GM19043 (cell line): ENCODE measurements at regions not wholly inside any gene's neighbourhood (a gene's known extent, or its start where the extent isn't known, plus 50 kb on each side); places are given as distances from the start of the nearest gene placed in this dataset.

ENCODE experiments used
- ATAC-seq: cut with Tn5 transposase; IDR thresholded peaks from one replicate; pipeline ENCODE4 v1.9.1; 2021; ENCODE audit warnings: low read depth; ENCODE audit not compliant: unreplicated experiment

DNA sequence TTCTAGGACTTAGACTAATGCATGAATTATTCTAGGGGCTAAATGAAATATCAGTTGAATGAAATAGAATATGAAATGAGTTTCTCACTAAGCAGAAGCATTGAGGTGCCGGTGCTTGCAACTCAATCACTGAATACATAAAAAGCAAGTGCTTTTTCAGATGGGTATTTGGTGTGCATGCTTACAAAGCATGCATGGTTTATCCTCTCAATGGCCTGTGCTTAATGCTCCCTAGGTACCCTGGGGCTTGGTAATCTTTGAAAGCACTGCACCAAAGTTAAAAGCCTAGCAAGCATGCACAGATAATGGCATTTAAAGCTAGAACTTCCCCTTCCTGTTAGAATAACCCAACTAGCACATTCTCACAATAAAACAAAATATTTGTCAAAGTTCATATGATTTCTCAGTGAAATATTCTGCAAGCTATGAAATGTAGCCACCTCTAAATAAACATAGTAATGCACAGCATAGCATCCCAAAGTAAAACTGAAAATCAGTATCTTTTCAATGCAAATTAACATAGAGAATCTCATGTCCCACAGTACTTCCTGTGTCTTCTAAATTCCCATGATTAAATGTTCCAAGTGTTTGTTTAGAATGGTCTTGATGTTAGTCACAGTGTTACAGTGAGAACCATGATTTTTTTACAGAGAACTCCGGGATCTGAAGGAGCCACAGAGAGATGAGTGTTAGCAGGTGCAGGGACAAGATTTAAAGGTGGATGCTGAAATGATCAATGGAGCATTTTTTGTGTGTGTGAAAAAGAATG is 143.4 kb upstream of the CDH6 start:
- ATAC-seq, result no peak

DNA sequence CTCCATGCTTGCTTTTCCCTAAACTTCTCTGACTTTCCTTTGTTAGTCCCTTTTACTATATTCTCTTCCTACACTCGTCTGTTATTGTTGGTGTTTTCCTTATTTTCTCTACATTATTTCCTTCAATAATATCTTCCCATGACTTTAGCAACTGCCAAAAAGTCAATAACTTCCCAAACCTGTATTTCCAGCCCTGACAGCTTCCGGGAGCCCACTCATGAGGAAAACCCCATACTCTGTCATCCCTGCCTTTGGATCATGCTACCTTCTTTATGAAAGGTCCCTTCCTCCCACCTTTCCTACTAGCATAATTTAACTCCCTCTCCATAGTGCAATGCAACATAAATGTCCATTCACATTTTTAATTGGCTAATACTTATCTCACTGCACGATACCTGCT is 144.0 kb upstream of the CDH6 start:
- no peak for ATAC-seq

DNA sequence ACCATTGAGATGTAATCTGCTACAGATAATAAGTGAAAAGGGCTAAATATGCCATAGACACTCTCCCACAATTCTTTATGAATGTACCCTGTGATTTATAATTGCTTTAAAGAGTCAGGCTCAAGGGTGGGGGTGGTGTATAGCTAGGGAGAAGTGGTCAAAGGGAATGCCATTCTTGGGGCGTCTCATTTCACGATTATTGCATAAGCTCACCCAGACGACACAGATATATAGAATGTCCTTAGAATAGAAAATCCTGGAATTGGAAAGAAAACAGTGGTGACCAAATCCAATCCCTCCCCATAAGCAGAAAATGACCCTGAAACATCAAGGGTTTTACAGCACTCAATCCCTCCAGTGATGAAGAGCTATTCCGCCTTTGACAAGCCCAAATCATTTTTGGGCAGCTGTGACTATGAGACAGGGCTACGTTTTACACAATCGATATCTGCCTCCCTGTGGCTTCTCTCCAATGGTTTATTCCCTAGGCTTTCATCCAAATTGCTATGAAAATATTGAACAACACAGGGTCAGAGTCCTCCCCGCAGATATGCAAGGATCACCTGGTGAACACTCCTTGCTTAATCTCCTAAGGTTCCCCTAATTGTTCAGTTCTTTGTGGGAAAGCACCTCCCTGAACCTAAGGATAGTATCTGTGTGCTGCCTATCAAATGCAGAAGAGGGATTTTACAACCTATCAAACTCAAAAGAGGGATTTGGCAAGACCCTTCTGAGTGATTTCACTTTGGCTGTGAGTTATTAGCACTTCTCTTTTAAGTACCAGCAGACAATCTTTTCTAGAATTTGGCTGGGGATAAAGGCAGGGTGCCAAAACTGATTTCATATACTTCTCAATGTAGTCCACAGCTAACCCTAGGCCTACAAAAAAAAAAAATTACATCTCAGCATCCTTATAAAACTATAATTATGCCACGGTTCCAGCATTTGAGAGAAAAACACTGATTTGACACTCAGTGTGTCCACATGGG is 144.9 kb upstream of the CDH6 start:
- no peak for ATAC-seq

DNA sequence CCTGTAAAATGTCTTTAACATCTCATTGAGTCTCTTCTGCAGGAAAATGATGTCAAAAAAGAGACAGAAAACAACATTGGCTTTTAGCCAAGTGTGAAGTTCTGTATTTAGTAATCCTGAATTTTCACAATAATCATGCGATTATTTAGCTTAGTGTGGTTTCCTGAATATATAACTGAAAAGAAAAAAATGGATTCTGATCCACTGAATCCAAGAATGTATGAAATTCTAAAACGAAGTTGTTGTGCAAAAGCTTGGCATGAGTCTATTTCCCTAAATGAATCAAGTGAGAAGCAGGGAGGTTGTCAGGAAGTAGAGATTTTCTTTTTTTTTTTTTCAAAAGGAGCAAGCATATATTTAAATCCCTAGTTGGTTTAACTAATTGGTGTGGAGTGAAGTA is 145.9 kb upstream of the CDH6 start:
- no peak for ATAC-seq

DNA sequence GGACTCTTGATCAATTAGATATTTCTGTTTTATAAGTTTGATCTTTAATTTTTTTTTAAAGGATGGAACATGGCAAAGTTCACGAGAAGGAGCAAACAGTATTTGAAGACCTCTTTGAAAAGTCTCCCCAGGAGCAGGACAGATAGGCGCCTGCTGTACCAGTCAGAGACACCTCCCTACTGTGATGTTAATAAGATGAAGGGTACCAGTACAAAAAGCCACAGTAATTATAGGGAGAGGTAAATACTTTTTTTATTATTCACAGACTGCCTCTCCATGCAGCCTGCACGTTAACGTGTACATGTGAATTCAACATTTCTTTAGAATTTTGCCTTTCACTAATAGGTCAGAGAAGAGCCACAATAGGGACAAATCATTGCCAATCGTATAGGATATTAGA is 146.5 kb upstream of the CDH6 start:
- no peak for ATAC-seq

DNA sequence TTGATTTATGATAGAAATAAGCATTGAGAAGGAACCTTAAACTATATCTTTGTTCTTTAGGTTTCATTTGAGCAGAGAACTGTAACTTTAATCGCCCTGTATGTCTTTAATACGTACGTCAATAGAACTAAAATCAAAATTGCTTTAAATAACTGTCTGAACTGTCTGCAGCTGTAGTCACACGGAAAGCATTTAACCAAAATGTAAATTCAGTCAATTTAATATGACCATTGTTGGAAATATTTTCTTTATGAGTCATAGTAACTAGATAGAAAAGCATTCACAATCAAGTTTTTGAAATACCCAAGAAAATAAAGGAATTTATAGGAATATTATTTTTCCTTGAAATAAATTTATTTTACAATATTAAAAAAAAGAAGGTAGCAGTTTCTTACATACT is 157.1 kb upstream of the CDH6 start:
- ATAC-seq, result no peak

DNA sequence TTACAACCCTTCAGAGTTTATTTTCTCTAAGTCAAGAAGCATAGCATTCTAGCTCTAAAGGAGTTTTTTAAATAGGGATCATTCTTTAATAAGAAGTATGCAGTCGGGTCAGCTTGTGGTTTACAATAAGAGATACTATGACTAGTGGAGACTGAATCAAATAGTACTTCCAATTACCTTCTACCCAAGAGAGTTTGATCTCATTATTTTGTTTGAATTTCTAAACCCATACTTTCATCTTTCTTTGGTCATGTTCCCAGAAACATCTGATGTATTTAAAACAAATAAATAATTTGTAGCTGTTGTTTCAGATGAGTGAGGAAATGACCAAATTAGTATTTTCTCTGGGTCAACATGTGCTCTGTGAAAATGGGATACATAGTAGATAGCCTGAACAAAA is 160.2 kb upstream of the CDH6 start:
- no peak for ATAC-seq

DNA sequence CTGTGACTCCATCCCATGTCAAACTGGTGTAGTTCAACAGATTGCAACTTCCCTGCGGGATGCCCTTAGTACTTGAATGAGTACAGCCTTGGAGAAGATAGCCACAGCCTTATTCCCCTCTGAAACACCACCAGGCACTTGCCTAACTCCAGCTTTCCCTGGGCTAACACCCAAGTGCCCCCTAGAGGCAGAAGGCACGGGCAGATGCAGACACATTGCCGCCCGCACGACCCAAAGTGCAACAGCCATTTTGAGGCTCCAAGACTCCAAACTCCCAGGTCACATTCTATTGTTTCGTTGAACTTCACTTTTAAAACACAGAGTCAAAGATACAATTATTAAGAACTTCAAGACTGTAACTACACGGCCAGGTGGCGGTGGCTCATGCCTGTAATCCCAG is 163.6 kb upstream of the CDH6 start:
- no peak for ATAC-seq

DNA sequence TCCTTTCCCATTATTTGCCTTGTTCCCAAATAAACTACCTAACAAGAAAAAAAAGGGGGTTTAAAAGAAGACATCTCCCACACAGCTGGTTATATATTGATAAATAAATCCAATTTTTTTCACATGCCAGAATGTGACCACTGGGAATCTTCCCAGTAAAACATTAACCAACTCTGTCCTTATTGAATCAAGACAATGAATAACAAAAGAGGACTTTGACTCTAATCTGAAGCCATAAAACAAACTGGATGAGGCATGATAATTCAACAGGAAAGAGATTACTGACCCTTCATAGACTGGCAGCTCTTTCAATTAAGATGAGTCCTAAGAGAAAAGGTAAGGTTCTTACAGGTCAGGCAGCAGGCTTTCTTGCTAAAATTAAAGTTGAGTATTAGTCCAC is 165.8 kb upstream of the CDH6 start:
- ATAC-seq, result no peak

DNA sequence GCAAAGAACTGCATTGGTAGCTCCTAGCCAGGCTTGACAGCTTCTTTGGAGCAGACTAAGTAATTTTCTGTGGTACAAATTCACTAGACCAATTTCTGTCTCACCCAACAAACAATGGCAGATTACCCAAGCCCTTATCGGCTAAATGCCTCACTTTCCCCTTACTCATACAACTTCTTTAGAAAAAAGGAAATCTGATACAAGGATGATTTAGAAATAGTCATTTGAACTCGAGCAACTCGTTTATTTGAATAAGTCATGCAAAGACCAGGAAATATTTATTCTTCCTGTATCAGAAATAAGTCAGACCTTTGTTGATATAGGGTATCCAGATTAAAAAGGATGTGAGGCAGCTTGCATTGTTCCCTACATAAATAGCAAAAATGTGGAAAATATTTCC is 170.4 kb upstream of the CDH6 start:
- ATAC-seq, result no peak

DNA sequence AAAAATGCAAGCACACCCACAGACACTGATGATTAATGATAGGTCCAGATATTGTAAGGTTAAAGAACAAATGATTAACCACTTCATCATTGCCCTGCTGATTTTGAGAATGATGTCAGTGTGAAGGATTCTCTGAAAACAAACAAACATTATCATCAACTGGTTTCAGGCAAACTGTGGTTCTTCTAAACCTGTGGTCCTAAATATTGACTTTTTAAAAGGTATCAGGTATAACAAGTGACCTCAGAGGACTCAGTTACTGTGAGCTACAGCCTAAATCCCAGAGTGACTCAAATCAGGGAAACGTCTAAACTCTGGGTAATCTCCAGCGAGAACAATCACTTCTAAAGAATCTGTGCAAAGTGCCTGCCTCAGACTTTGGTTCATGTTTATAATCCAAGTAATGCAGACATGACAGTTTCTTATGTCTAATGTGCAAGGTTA is 172.3 kb upstream of the CDH6 start:
- ATAC-seq, result no peak

DNA sequence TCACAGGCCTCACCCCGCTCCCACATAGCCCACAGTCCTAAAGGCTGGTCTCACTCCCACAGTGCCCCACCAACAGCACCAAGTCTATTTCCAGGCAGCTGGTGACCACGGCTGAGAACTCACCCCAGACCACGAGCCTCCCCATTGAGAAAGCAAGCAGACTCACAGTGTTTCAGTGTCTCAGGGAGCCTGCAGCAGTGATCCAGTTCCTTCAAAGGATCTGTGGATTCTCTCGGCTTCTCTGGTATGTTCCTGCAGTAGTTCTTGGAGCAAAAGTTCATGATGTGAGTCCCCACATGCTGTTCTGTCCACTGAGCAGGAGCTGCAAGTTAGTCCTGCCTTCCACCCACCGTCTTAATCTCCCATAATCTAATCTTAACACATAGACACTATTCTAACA is 185.3 kb upstream of the CDH6 start:
- ATAC-seq, result no peak

DNA sequence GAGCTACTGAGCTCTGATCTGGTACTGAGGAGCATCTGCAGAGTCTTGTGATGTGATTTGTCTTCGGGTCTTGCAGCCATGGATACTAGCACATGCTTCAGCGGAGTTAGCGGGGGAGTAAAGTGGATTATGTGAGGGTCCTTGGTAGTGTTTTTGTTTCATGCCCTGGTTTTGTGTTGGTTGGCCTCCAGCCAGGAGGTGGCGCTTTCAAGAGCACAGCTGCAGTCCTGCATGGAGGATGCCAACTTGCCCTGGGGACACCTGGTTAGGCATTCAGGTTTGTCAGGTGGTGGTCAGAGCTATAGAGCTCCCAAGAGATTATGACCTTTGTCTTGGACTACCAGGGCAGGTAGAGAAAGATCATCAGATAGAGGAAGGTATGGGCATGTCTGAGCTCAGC is 185.8 kb upstream of the CDH6 start:
- no peak for ATAC-seq

DNA sequence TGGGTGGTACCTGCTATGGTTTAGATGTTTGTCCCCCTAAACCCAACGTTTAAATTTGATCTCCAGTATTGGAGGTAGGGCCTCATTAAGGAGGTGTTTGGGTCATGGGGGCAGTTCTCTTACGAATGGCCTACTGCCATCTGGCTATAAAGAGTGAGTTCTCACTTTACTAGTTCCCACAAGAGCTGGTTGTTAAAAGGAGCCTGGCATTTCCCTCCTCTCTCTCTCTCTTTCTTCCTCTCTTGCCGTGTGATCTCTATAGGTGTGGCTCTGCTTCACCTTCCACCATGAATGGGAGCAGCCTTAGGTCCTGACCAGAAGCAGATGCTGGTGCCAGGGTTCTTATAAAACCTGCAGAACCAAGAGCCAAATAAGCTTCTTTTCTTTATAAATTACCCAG is 193.2 kb upstream of the CDH6 start:
- ATAC-seq, result no peak

DNA sequence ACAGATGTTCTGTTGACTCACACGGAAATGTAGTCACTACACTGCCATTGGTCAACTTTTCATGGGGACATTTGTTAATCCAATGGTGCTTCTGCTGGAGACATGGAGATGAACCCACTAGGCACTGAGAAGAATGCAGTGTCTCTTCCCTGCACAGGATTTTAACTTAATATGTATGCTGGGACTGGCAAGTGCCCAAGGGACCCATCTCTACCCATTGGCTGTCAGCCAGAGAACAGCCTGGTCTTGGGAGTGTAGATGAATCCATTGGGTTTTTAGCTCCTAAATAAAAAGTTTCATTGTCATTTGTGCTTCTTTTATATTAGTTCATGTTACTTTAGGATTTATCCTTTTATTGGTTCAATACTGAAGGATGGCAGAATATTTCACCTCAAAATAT is 195.8 kb upstream of the CDH6 start:
- ATAC-seq, result no peak

DNA sequence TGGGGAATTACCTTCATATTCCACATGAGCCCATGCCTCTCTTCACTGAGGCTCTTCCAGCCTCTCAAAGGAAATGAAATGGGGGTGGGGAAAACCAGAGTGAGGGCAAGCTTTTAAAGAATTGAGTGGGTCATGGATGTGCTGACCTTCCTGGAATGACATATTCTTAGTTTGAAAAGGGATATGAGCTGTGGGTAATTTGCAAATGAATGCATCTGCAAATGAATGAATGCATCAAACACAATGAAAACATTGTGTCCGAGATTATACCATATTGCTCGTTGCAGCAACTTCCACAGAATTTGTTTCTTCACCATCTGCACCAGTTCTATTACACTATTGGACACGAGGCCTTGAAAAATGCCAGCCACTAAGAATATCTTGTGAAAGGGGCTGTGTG is 198.6 kb upstream of the CDH6 start:
- no peak for ATAC-seq

DNA sequence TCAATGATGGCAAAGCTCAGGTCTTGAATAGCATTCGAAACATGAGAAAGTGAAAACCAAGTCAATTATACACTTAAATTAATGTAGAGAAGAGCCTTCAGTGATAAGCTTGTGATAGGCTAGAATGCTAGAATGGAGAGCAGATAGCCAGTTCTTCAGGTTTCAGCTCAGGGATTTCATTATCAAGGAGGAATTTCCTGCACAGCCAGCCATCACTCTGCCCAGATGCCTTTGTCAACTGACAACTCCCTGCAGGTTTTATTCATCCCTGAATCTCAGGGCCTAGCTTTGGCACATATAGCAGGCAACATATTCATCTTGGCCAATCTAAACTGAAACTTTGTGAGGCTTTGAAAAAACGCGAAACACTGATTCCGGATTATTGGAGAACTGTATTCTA is 199.3 kb upstream of the CDH6 start:
- ATAC-seq, result no peak

DNA sequence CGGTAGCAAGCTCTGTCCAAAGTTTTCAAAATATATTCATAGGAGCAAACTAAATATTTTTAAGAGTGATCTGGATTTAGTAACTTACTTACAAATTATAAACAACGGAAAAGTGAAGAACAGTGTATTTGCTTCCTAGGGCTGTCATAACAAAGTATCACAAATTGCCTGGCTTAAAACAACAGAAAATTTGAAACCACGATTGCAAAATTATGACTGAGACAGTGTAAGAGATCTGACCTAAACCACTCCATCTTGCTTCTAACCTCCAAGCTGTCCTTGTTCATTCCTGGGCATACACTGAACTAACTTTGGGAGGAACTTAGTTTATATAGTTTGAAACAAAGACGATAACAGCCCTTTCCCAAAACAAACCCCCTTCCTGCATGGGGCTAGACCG is 202.0 kb upstream of the CDH6 start:
- no peak for ATAC-seq

DNA sequence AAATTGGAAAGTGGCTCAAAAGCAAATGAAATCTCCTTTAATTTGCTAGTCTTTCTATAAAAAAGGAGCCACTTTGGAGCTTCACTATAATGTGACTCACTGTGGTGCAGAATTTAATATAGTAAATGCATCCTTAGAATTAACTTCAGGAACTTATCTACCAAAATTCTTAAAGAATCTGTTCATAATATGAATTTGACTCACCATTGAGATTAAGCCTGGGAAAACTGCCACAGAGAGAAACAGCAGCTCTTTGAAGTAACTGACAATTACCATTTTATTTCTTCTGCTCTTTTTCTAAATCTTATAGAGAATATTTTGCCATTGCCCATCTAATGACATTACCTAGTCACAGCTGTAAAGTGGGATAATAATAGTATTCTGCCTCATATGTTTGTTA is 211.9 kb upstream of the CDH6 start:
- no peak for ATAC-seq

DNA sequence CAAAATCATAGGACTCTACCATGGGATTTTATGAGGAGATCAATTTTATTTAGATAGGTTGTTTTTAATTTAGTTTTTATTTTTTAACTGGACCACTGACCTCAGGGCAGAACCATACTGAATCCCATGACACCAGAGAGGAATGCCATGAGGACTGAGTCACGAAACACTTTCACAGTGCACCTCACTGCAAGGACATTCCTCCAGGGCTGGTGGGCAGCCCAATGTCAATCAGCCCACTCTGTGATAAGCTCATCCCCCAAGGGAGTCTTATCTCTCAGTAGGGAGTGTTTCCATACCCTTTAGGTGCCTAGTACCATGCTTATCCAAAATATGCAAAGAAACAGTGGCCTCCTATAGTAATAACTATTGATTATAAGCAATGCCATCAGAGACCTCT is 224.5 kb upstream of the CDH6 start:
- no peak for ATAC-seq

DNA sequence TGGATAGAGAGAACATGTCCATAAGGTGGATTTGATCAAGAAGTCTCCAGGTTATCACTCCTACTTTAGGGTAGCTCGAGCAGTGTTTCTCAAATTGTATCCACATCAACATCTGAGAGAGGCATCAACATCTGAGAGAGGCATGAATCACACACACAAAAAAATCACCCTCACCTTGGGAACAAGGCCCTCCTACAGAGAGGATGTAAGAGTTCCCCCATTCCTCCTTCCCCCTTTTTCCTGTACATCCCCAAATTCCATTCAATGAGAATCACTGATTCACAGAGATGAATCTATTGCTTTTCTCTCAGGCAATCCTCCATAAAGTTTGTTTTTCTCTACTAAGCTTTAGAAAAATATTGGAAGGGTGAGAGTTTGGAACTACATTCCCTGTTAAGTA is 233.4 kb upstream of the CDH6 start:
- ATAC-seq, result no peak

DNA sequence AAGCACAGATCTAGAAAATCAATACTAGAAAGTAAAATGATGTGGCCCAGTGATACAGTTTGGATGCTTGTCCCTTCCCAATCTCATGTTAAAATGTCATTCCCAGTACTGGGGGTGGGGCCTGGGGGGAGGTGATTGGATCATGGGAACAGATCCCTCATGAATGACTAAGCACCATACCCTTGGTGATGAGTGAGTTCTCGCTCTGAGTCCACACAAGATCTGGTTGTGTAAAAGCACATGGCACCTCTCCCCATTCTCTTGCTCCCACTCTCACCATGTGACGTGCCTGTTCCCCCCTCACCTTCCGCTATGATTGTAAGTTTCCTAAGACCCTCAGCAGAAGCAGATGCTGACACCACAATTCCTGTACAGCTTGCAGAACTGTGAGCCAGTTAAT is 234.2 kb upstream of the CDH6 start:
- no peak for ATAC-seq
